H1 (cell line): ENCODE measurements at regions not wholly inside any gene's neighbourhood (a gene's known extent, or its start where the extent isn't known, plus 50 kb on each side); places are given as distances from the start of the nearest gene placed in this dataset.

Source experiments
- CTCF ChIA-PET: fragments of 300-600 bp; sonication (Branson Sonifier 250); formaldehyde crosslinking; loops from one replicate; lab custom pipeline; 2021; ENCODE audit not compliant: partially characterized antibody; lab: Charles Lee
- POLR2A ChIA-PET: fragments of 300-600 bp; sonication (Branson Sonifier 250); formaldehyde crosslinking; loops from one replicate; lab custom pipeline; 2021; ENCODE audit warnings: inconsistent platforms; ENCODE audit not compliant: partially characterized antibody; lab: Charles Lee
- DNase-seq, 2 experiments: peaks; one replicate each; pipeline versions ENCODE4 v3.0.0 to v3.0.0-alpha.2; 2010 to 2022; ENCODE audit warnings: low spot score in 2 of 2, low read depth in 1 of 2, mixed read lengths in 1 of 2
- FAIRE-seq: peaks from 2 replicates; lab custom pipeline; 2011; peaks lifted over from hg19 to GRCh38; lab: Jason Lieb, UNC
- H2AFZ ChIP-seq: 2 replicates; pipeline ENCODE4 v1.8.1; 2012; ENCODE audit warnings: low read length, inconsistent platforms
- H2AK5ac ChIP-seq: 2 replicates; pipeline ENCODE4 v1.6.1; 2013; ENCODE audit warnings: low read depth, low read length
- H2BK120ac ChIP-seq: replicated peaks from 2 replicates; pipeline ENCODE3; 2013; ENCODE audit warnings: low read depth, low read length, inconsistent platforms
- H2BK12ac ChIP-seq: 2 replicates; pipeline ENCODE4 v1.6.1; 2013; ENCODE audit warnings: low read depth, low read length
- H2BK15ac ChIP-seq: 2 replicates; pipeline ENCODE4 v1.6.1; 2013; ENCODE audit warnings: low read length
- H2BK20ac ChIP-seq: 2 replicates; pipeline ENCODE4 v1.6.1; 2013; ENCODE audit warnings: low read length
- H2BK5ac ChIP-seq: 2 replicates; pipeline ENCODE4 v1.6.1; 2013; ENCODE audit warnings: low read depth, low read length
- H3K14ac ChIP-seq: 2 replicates; pipeline ENCODE4 v1.6.1; 2013; ENCODE audit warnings: inconsistent platforms; ENCODE audit not compliant: insufficient read length
- H3K18ac ChIP-seq: 2 replicates; pipeline ENCODE4 v1.6.1; 2013; ENCODE audit warnings: low read length; ENCODE audit errors: extremely low read depth
- H3K23ac ChIP-seq: 2 replicates; pipeline ENCODE4 v1.6.1; 2013; ENCODE audit warnings: inconsistent platforms; ENCODE audit not compliant: insufficient read length
- H3K23me2 ChIP-seq: 2 replicates; pipeline ENCODE4 v1.6.1; 2013; ENCODE audit warnings: low read depth, low read length
- H3K27ac ChIP-seq: 2 replicates; pipeline ENCODE4 v1.6.1; 2011; ENCODE audit warnings: low read depth, low read length, inconsistent platforms
- H3K27me3 ChIP-seq, 4 experiments: replicated peaks in 1 of 4; 1 replicate in 1 of 4; 2 replicates in 3 of 4; pipeline versions ENCODE4 v1.6.1 to v1.8.1; 2011 to 2013; ENCODE audit warnings: low read length in 3 of 4, mild to moderate bottlenecking in 3 of 4, inconsistent platforms in 2 of 4, mixed read lengths in 2 of 4, moderate library complexity in 1 of 4; ENCODE audit not compliant: control insufficient read depth in 3 of 4, insufficient read depth in 3 of 4; ENCODE audit errors: extremely low read depth in 1 of 4
- H3K36me3 ChIP-seq, 4 experiments: 2 replicates each; pipeline versions ENCODE4 v1.6.1 to v1.8.1; 2011 to 2013; ENCODE audit warnings: mild to moderate bottlenecking in 4 of 4, low read length in 3 of 4, moderate library complexity in 2 of 4, control low read depth in 1 of 4, inconsistent platforms in 1 of 4; ENCODE audit not compliant: insufficient read depth in 4 of 4, control insufficient read depth in 2 of 4
- H3K4ac ChIP-seq: replicated peaks from 2 replicates; pipeline ENCODE3; 2013; ENCODE audit warnings: low read length, low read depth, mixed read lengths, inconsistent platforms; ENCODE audit not compliant: insufficient read length
- H3K4me1 ChIP-seq, 4 experiments: replicated peaks in 1 of 4; 1 replicate in 1 of 4; 2 replicates in 3 of 4; pipeline versions ENCODE4 v1.6.1 to v1.8.1; 2011 to 2013; ENCODE audit warnings: low read length in 3 of 4, inconsistent platforms in 2 of 4, mixed read lengths in 1 of 4; ENCODE audit not compliant: insufficient read depth in 4 of 4, control insufficient read depth in 3 of 4
- H3K4me2 ChIP-seq, 2 experiments: 2 replicates each; pipeline versions ENCODE4 v1.6.1 to v1.8.1; 2011 to 2013; ENCODE audit warnings: low read depth in 2 of 2, low read length in 2 of 2, control low read depth in 1 of 2, inconsistent platforms in 1 of 2, mild to moderate bottlenecking in 1 of 2; ENCODE audit not compliant: insufficient read depth in 1 of 2
- H3K4me3 ChIP-seq, 4 experiments: fragments of 200-600, 300-600 bp in 1 of 4; sonication (generic), shearing (Covaris generic), sonication (Bioruptor Twin) in 1 of 4; 2 replicates each; pipeline versions ENCODE4 v1.5.1 to v1.8.1; 2011 to 2016; ENCODE audit warnings: low read length in 4 of 4, low read depth in 3 of 4, control low read depth in 2 of 4, inconsistent platforms in 2 of 4, mild to moderate bottlenecking in 2 of 4, mixed read lengths in 1 of 4, moderate library complexity in 1 of 4; ENCODE audit not compliant: insufficient read depth in 2 of 4; ENCODE audit errors: extremely low read depth in 1 of 4
- H3K56ac ChIP-seq: replicated peaks from 2 replicates; pipeline ENCODE3; 2013; ENCODE audit warnings: low read depth, mild to moderate bottlenecking, mixed read lengths, low read length, inconsistent platforms; ENCODE audit not compliant: insufficient read length
- H3K79me1 ChIP-seq: 2 replicates; pipeline ENCODE4 v1.6.1; 2013; ENCODE audit warnings: low read depth, low read length, control low read depth
- H3K79me2 ChIP-seq, 2 experiments: 2 replicates each; pipeline versions ENCODE4 v1.6.1 to v1.8.1; 2012 to 2013; ENCODE audit warnings: low read length in 2 of 2, mild to moderate bottlenecking in 2 of 2, inconsistent platforms in 1 of 2; ENCODE audit not compliant: insufficient read depth in 2 of 2, control insufficient read depth in 1 of 2
- H3K9ac ChIP-seq, 4 experiments: replicated peaks in 1 of 4; 1 replicate in 1 of 4; 2 replicates in 3 of 4; pipeline versions ENCODE4 v1.6.1 to v1.8.1; 2011 to 2013; ENCODE audit warnings: low read depth in 3 of 4, low read length in 3 of 4, control low read depth in 2 of 4, mild to moderate bottlenecking in 2 of 4, moderate library complexity in 2 of 4, inconsistent platforms in 1 of 4; ENCODE audit errors: extremely low read depth in 1 of 4
- H3K9me3 ChIP-seq, 2 experiments: 2 replicates each; pipeline versions ENCODE4 v1.6.1 to v1.8.1; 2012 to 2013; ENCODE audit warnings: mild to moderate bottlenecking in 2 of 2, moderate library complexity in 2 of 2, control low read depth in 1 of 2, inconsistent platforms in 1 of 2, low read depth in 1 of 2, low read length in 1 of 2, mixed read lengths in 1 of 2; ENCODE audit not compliant: insufficient read depth in 2 of 2
- H4K20me1 ChIP-seq, 2 experiments: replicated peaks in 1 of 2; 2 replicates each; pipeline versions ENCODE3 to v1.8.1; 2011 to 2013; ENCODE audit warnings: inconsistent platforms in 2 of 2, low read length in 2 of 2, mild to moderate bottlenecking in 1 of 2; ENCODE audit not compliant: insufficient read depth in 2 of 2, control insufficient read depth in 1 of 2
- H4K5ac ChIP-seq: 2 replicates; pipeline ENCODE4 v1.6.1; 2013; ENCODE audit warnings: low read length, low read depth, mixed read lengths, inconsistent platforms; ENCODE audit not compliant: insufficient read length
- H4K8ac ChIP-seq: 2 replicates; pipeline ENCODE4 v1.8.0; 2013; ENCODE audit warnings: mild to moderate bottlenecking, moderate library complexity, low read length, inconsistent platforms; ENCODE audit not compliant: insufficient read depth; ENCODE audit errors: extremely low read depth
- H4K91ac ChIP-seq: replicated peaks from 2 replicates; pipeline ENCODE3; 2013; ENCODE audit warnings: low read length, mixed read lengths, inconsistent platforms; ENCODE audit not compliant: insufficient read length
- BCL11A ChIP-seq, 2 experiments: IDR thresholded peaks; one replicate each; pipeline ENCODE4 v1.6.1; 2011; ENCODE audit warnings: low read depth in 2 of 2, low read length in 2 of 2, mild to moderate bottlenecking in 2 of 2
- CHD1 ChIP-seq: IDR thresholded peaks from 2 replicates; pipeline ENCODE4 v1.6.1; 2012; ENCODE audit warnings: low read depth, low read length, improper control_type of control experiment
- CHD2 ChIP-seq: IDR thresholded peaks from 2 replicates; pipeline ENCODE4 v1.6.1; 2012; ENCODE audit warnings: low read length, improper control_type of control experiment
- EZH2 ChIP-seq: fragments of 200-600 bp; sonication (generic); IDR thresholded peaks from 2 replicates; pipeline ENCODE4 v1.7.1; 2012; ENCODE audit warnings: low read depth, mild to moderate bottlenecking, moderate library complexity, low read length, inconsistent platforms; ENCODE audit not compliant: severe bottlenecking
- NRF1 ChIP-seq: IDR thresholded peaks from 2 replicates; pipeline ENCODE4 v1.6.1; 2011; ENCODE audit warnings: mild to moderate bottlenecking, low read depth, low read length, improper control_type of control experiment
- POLR2AphosphoS5 ChIP-seq: IDR thresholded peaks from 2 replicates; pipeline ENCODE4 v1.6.1; 2011; ENCODE audit warnings: low read depth, low read length
- SIX5 ChIP-seq: IDR thresholded peaks from 2 replicates; pipeline ENCODE4 v1.6.1; 2011; ENCODE audit warnings: mild to moderate bottlenecking, low read depth, low read length
- SP2 ChIP-seq: IDR thresholded peaks from 2 replicates; pipeline ENCODE4 v1.6.1; 2012; ENCODE audit warnings: mild to moderate bottlenecking, low read length, inconsistent platforms
- SRF ChIP-seq: IDR thresholded peaks from 2 replicates; pipeline ENCODE4 v1.6.1; 2011; ENCODE audit warnings: mild to moderate bottlenecking, low read depth, low read length, moderate library complexity
- ZNF274 ChIP-seq: IDR thresholded peaks from 2 replicates; pipeline ENCODE4 v1.7.0; 2012; ENCODE audit warnings: low read length, borderline replicate concordance; ENCODE audit errors: extremely low read depth
- WGBS, 2 experiments: shearing (Covaris generic) in 1 of 2; methylation state at CpG; one replicate each; pipeline versions ENCODE4 v1.1.6 to v1.1.7; 2013 to 2015; ENCODE audit warnings: low lambda C conversion rate in 2 of 2, mixed read lengths in 2 of 2, inconsistent platforms in 1 of 2, low coverage in 1 of 2, missing lambda C conversion rate in 1 of 2; ENCODE audit not compliant: insufficient replicate concordance in 2 of 2, insufficient coverage in 1 of 2, insufficient read length in 1 of 2; ENCODE audit errors: extremely low coverage in 1 of 2, missing lambda C conversion rate in 1 of 2; 5-methylcytosine and 5-hydroxymethylcytosine counted together

- no peak for TF ChIP-seq EZH2
- no peak for TF ChIP-seq ZNF274
- no peak for TF ChIP-seq POLR2AphosphoS5
- TF ChIP-seq CHD1 = no peak
- TF ChIP-seq NRF1 = no peak
- TF ChIP-seq BCL11A (IDR thresholded peaks at IDR 0.05; ENCODE audit: low read depth in 2 of 2, low read length in 2 of 2) = no peak
- no peak for TF ChIP-seq SRF
- no peak for TF ChIP-seq SP2
- no peak for TF ChIP-seq CHD2
- TF ChIP-seq SIX5 = no peak
- H3K79me2 ChIP-seq = no peaks in the 10 kb centered on the region
- no peaks in the 10 kb centered on the region for H4K20me1 ChIP-seq
- no peak for FAIRE-seq
- H3K27ac ChIP-seq = no peak overlapping the region
- H3K18ac ChIP-seq = no peak overlapping the region
- no peaks in the 10 kb centered on the region for H3K23me2 ChIP-seq
- no peaks in the 10 kb centered on the region; a peak in 1 of 7 replicates for H3K4me1 ChIP-seq
- H3K79me1 ChIP-seq = no peaks in the 10 kb centered on the region
- no peak overlapping the region for H3K4ac ChIP-seq
- H2BK5ac ChIP-seq = no peak overlapping the region
- H3K36me3 ChIP-seq = no peaks in the 10 kb centered on the region
- no peaks in the 10 kb centered on the region for H3K27me3 ChIP-seq
- no peak overlapping the region for H3K56ac ChIP-seq
- no peak overlapping the region for H4K5ac ChIP-seq
- ChIA-PET POLR2A (no interaction called here), CTCF (interaction anchor here (0.6 kb wide), 1 partner anchor 58 kb away, joined by 4 read pairs; no protein-coding TSS in a partner anchor)
- no peak overlapping the region for H2AFZ ChIP-seq
- no peaks in the 10 kb centered on the region for H3K9me3 ChIP-seq
- no peak for DNase-seq
- H3K14ac ChIP-seq = no peak overlapping the region
- no peak overlapping the region for H3K9ac ChIP-seq
- H4K91ac ChIP-seq = no peak overlapping the region
- H3K23ac ChIP-seq = no peak overlapping the region
- H2BK120ac ChIP-seq = no peak overlapping the region
- H2AK5ac ChIP-seq = no peak overlapping the region
- H2BK15ac ChIP-seq = no peak overlapping the region
- no peak overlapping the region for H3K4me3 ChIP-seq
- no peak overlapping the region for H4K8ac ChIP-seq
- 96% methylated on average over 1 of the region's 1 CpG; no CpG with 5 or more reads in 1 of the 2 experiments for WGBS, 2 experiments
- no peak overlapping the region for H2BK12ac ChIP-seq
- H2BK20ac ChIP-seq = no peak overlapping the region
- no peak overlapping the region for H3K4me2 ChIP-seq
Measured at GRCh38 chr11:24171869-24172268, 325.0 kb upstream of the LUZP2 start.
